ENCODE measurements at regions not wholly inside any gene's neighbourhood (a gene's known extent, or its start where the extent isn't known, plus 50 kb on each side); places are given as distances from the start of the nearest gene placed in this dataset.

GRCh38 chr4:89586318-89586717 is 250.6 kb downstream of the SNCA start:
- TF ChIP-seq POLR2A (IDR thresholded peaks at IDR 0.05), result no peak
- no peak for TF ChIP-seq CTCF (IDR thresholded peaks at IDR 0.05)
